Central memory CD4-positive, alpha-beta T cell (primary cell): ENCODE measurements at regions not wholly inside any gene's neighbourhood (a gene's known extent, or its start where the extent isn't known, plus 50 kb on each side); places are given as distances from the start of the nearest gene placed in this dataset.

ENCODE experiments used
- DNase-seq: peaks from one replicate; pipeline ENCODE4 v3.0.0; 2022

GRCh38 chr3:106229495-106230278 is 360.9 kb upstream of the CBLB start:
- no peak for DNase-seq

GRCh38 chr3:106231086-106231485 is 362.3 kb upstream of the CBLB start:
- DNase-seq: no peak

- DNase-seq: no peak
Measured at GRCh38 chr3:106232956-106233355, 364.1 kb upstream of the CBLB start.

GRCh38 chr3:106239195-106239697 is 370.4 kb upstream of the CBLB start:
- no peak for DNase-seq

- DNase-seq: no peak
Measured at GRCh38 chr3:106241593-106241992, 372.8 kb upstream of the CBLB start.

- DNase-seq: no peak
Measured at GRCh38 chr3:106242781-106243180, 374.0 kb upstream of the CBLB start.

GRCh38 chr3:106245400-106245799 is 376.6 kb upstream of the CBLB start:
- no peak for DNase-seq

GRCh38 chr3:106247902-106248684 is 379.3 kb upstream of the CBLB start:
- DNase-seq: no peak

GRCh38 chr3:106249159-106249558 is 380.3 kb upstream of the CBLB start:
- no peak for DNase-seq

- no peak for DNase-seq
Measured at GRCh38 chr3:106249981-106250380, 381.2 kb upstream of the CBLB start.

- DNase-seq: no peak
Measured at GRCh38 chr3:106251160-106251892, 382.5 kb upstream of the CBLB start.

GRCh38 chr3:106255870-106256248 is 387.0 kb upstream of the CBLB start:
- no peak for DNase-seq

GRCh38 chr3:106256249-106256957 is 387.6 kb upstream of the CBLB start:
- no peak for DNase-seq

GRCh38 chr3:106257172-106257571 is 388.4 kb upstream of the CBLB start:
- DNase-seq: no peak

GRCh38 chr3:106261396-106261795 is 392.6 kb upstream of the CBLB start:
- DNase-seq: no peak

- no peak for DNase-seq
Measured at GRCh38 chr3:106261915-106262683, 393.3 kb upstream of the CBLB start.

- DNase-seq: no peak
Measured at GRCh38 chr3:106263011-106263410, 394.2 kb upstream of the CBLB start.

GRCh38 chr3:106263546-106263945 is 394.7 kb upstream of the CBLB start:
- DNase-seq: no peak

- no peak for DNase-seq
Measured at GRCh38 chr3:106265704-106266103, 396.9 kb upstream of the CBLB start.

GRCh38 chr3:106268696-106269095 is 399.9 kb upstream of the CBLB start:
- DNase-seq: no peak

GRCh38 chr3:106272302-106272701 is 403.5 kb upstream of the CBLB start:
- DNase-seq: no peak

- DNase-seq: no peak
Measured at GRCh38 chr3:106275592-106275991, 406.8 kb upstream of the CBLB start.
